H1 (cell line): ENCODE measurements at regions not wholly inside any gene's neighbourhood (a gene's known extent, or its start where the extent isn't known, plus 50 kb on each side); places are given as distances from the start of the nearest gene placed in this dataset.
A peak's percentile ranks its signal among the peaks of the same experiment; 100 is the strongest.

Source experiments
- CTCF ChIA-PET: fragments of 300-600 bp; sonication (Branson Sonifier 250); formaldehyde crosslinking; loops from one replicate; lab custom pipeline; 2021; ENCODE audit not compliant: partially characterized antibody; lab: Charles Lee
- POLR2A ChIA-PET: fragments of 300-600 bp; sonication (Branson Sonifier 250); formaldehyde crosslinking; loops from one replicate; lab custom pipeline; 2021; ENCODE audit warnings: inconsistent platforms; ENCODE audit not compliant: partially characterized antibody; lab: Charles Lee
- DNase-seq, 2 experiments: peaks; one replicate each; pipeline versions ENCODE4 v3.0.0 to v3.0.0-alpha.2; 2010 to 2022; ENCODE audit warnings: low spot score in 2 of 2, low read depth in 1 of 2, mixed read lengths in 1 of 2
- FAIRE-seq: peaks from 2 replicates; lab custom pipeline; 2011; peaks lifted over from hg19 to GRCh38; lab: Jason Lieb, UNC
- H2AFZ ChIP-seq: 2 replicates; pipeline ENCODE4 v1.8.1; 2012; ENCODE audit warnings: low read length, inconsistent platforms
- H2AK5ac ChIP-seq: 2 replicates; pipeline ENCODE4 v1.6.1; 2013; ENCODE audit warnings: low read depth, low read length
- H2BK120ac ChIP-seq: replicated peaks from 2 replicates; pipeline ENCODE3; 2013; ENCODE audit warnings: low read depth, low read length, inconsistent platforms
- H2BK12ac ChIP-seq: 2 replicates; pipeline ENCODE4 v1.6.1; 2013; ENCODE audit warnings: low read depth, low read length
- H2BK15ac ChIP-seq: 2 replicates; pipeline ENCODE4 v1.6.1; 2013; ENCODE audit warnings: low read length
- H2BK20ac ChIP-seq: 2 replicates; pipeline ENCODE4 v1.6.1; 2013; ENCODE audit warnings: low read length
- H2BK5ac ChIP-seq: 2 replicates; pipeline ENCODE4 v1.6.1; 2013; ENCODE audit warnings: low read depth, low read length
- H3K14ac ChIP-seq: 2 replicates; pipeline ENCODE4 v1.6.1; 2013; ENCODE audit warnings: inconsistent platforms; ENCODE audit not compliant: insufficient read length
- H3K18ac ChIP-seq: 2 replicates; pipeline ENCODE4 v1.6.1; 2013; ENCODE audit warnings: low read length; ENCODE audit errors: extremely low read depth
- H3K23ac ChIP-seq: 2 replicates; pipeline ENCODE4 v1.6.1; 2013; ENCODE audit warnings: inconsistent platforms; ENCODE audit not compliant: insufficient read length
- H3K23me2 ChIP-seq: 2 replicates; pipeline ENCODE4 v1.6.1; 2013; ENCODE audit warnings: low read depth, low read length
- H3K27ac ChIP-seq: 2 replicates; pipeline ENCODE4 v1.6.1; 2011; ENCODE audit warnings: low read depth, low read length, inconsistent platforms
- H3K27me3 ChIP-seq, 4 experiments: replicated peaks in 1 of 4; 1 replicate in 1 of 4; 2 replicates in 3 of 4; pipeline versions ENCODE4 v1.6.1 to v1.8.1; 2011 to 2013; ENCODE audit warnings: low read length in 3 of 4, mild to moderate bottlenecking in 3 of 4, inconsistent platforms in 2 of 4, mixed read lengths in 2 of 4, moderate library complexity in 1 of 4; ENCODE audit not compliant: control insufficient read depth in 3 of 4, insufficient read depth in 3 of 4; ENCODE audit errors: extremely low read depth in 1 of 4
- H3K36me3 ChIP-seq, 4 experiments: 2 replicates each; pipeline versions ENCODE4 v1.6.1 to v1.8.1; 2011 to 2013; ENCODE audit warnings: mild to moderate bottlenecking in 4 of 4, low read length in 3 of 4, moderate library complexity in 2 of 4, control low read depth in 1 of 4, inconsistent platforms in 1 of 4; ENCODE audit not compliant: insufficient read depth in 4 of 4, control insufficient read depth in 2 of 4
- H3K4ac ChIP-seq: replicated peaks from 2 replicates; pipeline ENCODE3; 2013; ENCODE audit warnings: low read length, low read depth, mixed read lengths, inconsistent platforms; ENCODE audit not compliant: insufficient read length
- H3K4me1 ChIP-seq, 4 experiments: replicated peaks in 1 of 4; 1 replicate in 1 of 4; 2 replicates in 3 of 4; pipeline versions ENCODE4 v1.6.1 to v1.8.1; 2011 to 2013; ENCODE audit warnings: low read length in 3 of 4, inconsistent platforms in 2 of 4, mixed read lengths in 1 of 4; ENCODE audit not compliant: insufficient read depth in 4 of 4, control insufficient read depth in 3 of 4
- H3K4me2 ChIP-seq, 2 experiments: 2 replicates each; pipeline versions ENCODE4 v1.6.1 to v1.8.1; 2011 to 2013; ENCODE audit warnings: low read depth in 2 of 2, low read length in 2 of 2, control low read depth in 1 of 2, inconsistent platforms in 1 of 2, mild to moderate bottlenecking in 1 of 2; ENCODE audit not compliant: insufficient read depth in 1 of 2
- H3K4me3 ChIP-seq, 4 experiments: fragments of 200-600, 300-600 bp in 1 of 4; sonication (generic), shearing (Covaris generic), sonication (Bioruptor Twin) in 1 of 4; 2 replicates each; pipeline versions ENCODE4 v1.5.1 to v1.8.1; 2011 to 2016; ENCODE audit warnings: low read length in 4 of 4, low read depth in 3 of 4, control low read depth in 2 of 4, inconsistent platforms in 2 of 4, mild to moderate bottlenecking in 2 of 4, mixed read lengths in 1 of 4, moderate library complexity in 1 of 4; ENCODE audit not compliant: insufficient read depth in 2 of 4; ENCODE audit errors: extremely low read depth in 1 of 4
- H3K56ac ChIP-seq: replicated peaks from 2 replicates; pipeline ENCODE3; 2013; ENCODE audit warnings: low read depth, mild to moderate bottlenecking, mixed read lengths, low read length, inconsistent platforms; ENCODE audit not compliant: insufficient read length
- H3K79me1 ChIP-seq: 2 replicates; pipeline ENCODE4 v1.6.1; 2013; ENCODE audit warnings: low read depth, low read length, control low read depth
- H3K79me2 ChIP-seq, 2 experiments: 2 replicates each; pipeline versions ENCODE4 v1.6.1 to v1.8.1; 2012 to 2013; ENCODE audit warnings: low read length in 2 of 2, mild to moderate bottlenecking in 2 of 2, inconsistent platforms in 1 of 2; ENCODE audit not compliant: insufficient read depth in 2 of 2, control insufficient read depth in 1 of 2
- H3K9ac ChIP-seq, 4 experiments: replicated peaks in 1 of 4; 1 replicate in 1 of 4; 2 replicates in 3 of 4; pipeline versions ENCODE4 v1.6.1 to v1.8.1; 2011 to 2013; ENCODE audit warnings: low read depth in 3 of 4, low read length in 3 of 4, control low read depth in 2 of 4, mild to moderate bottlenecking in 2 of 4, moderate library complexity in 2 of 4, inconsistent platforms in 1 of 4; ENCODE audit errors: extremely low read depth in 1 of 4
- H3K9me3 ChIP-seq, 2 experiments: 2 replicates each; pipeline versions ENCODE4 v1.6.1 to v1.8.1; 2012 to 2013; ENCODE audit warnings: mild to moderate bottlenecking in 2 of 2, moderate library complexity in 2 of 2, control low read depth in 1 of 2, inconsistent platforms in 1 of 2, low read depth in 1 of 2, low read length in 1 of 2, mixed read lengths in 1 of 2; ENCODE audit not compliant: insufficient read depth in 2 of 2
- H4K20me1 ChIP-seq, 2 experiments: replicated peaks in 1 of 2; 2 replicates each; pipeline versions ENCODE3 to v1.8.1; 2011 to 2013; ENCODE audit warnings: inconsistent platforms in 2 of 2, low read length in 2 of 2, mild to moderate bottlenecking in 1 of 2; ENCODE audit not compliant: insufficient read depth in 2 of 2, control insufficient read depth in 1 of 2
- H4K5ac ChIP-seq: 2 replicates; pipeline ENCODE4 v1.6.1; 2013; ENCODE audit warnings: low read length, low read depth, mixed read lengths, inconsistent platforms; ENCODE audit not compliant: insufficient read length
- H4K8ac ChIP-seq: 2 replicates; pipeline ENCODE4 v1.8.0; 2013; ENCODE audit warnings: mild to moderate bottlenecking, moderate library complexity, low read length, inconsistent platforms; ENCODE audit not compliant: insufficient read depth; ENCODE audit errors: extremely low read depth
- H4K91ac ChIP-seq: replicated peaks from 2 replicates; pipeline ENCODE3; 2013; ENCODE audit warnings: low read length, mixed read lengths, inconsistent platforms; ENCODE audit not compliant: insufficient read length
- CHD1 ChIP-seq: IDR thresholded peaks from 2 replicates; pipeline ENCODE4 v1.6.1; 2012; ENCODE audit warnings: low read depth, low read length, improper control_type of control experiment
- CREB1 ChIP-seq: IDR thresholded peaks from 2 replicates; pipeline ENCODE4 v1.6.1; 2012; ENCODE audit warnings: inconsistent platforms
- HDAC2 ChIP-seq, 2 experiments: fragments of 300-600 bp in 1 of 2; sonication (generic) in 1 of 2; IDR thresholded peaks; 2 replicates each; pipeline ENCODE4 v1.6.1; 2011 to 2012; ENCODE audit warnings: low read depth in 2 of 2, low read length in 2 of 2, mild to moderate bottlenecking in 2 of 2, moderate library complexity in 2 of 2, borderline replicate concordance in 1 of 2, inconsistent platforms in 1 of 2
- KDM4A ChIP-seq: IDR thresholded peaks from one replicate; pipeline ENCODE4 v1.7.1; 2012; ENCODE audit warnings: low read depth, mild to moderate bottlenecking, moderate library complexity, low read length, inconsistent platforms; ENCODE audit not compliant: severe bottlenecking
- RFX5 ChIP-seq: IDR thresholded peaks from 2 replicates; pipeline ENCODE4 v1.6.1; 2011; ENCODE audit warnings: low read depth, low read length, improper control_type of control experiment, borderline replicate concordance
- WGBS, 2 experiments: shearing (Covaris generic) in 1 of 2; methylation state at CpG; one replicate each; pipeline versions ENCODE4 v1.1.6 to v1.1.7; 2013 to 2015; ENCODE audit warnings: low lambda C conversion rate in 2 of 2, mixed read lengths in 2 of 2, inconsistent platforms in 1 of 2, low coverage in 1 of 2, missing lambda C conversion rate in 1 of 2; ENCODE audit not compliant: insufficient replicate concordance in 2 of 2, insufficient coverage in 1 of 2, insufficient read length in 1 of 2; ENCODE audit errors: extremely low coverage in 1 of 2, missing lambda C conversion rate in 1 of 2; 5-methylcytosine and 5-hydroxymethylcytosine counted together

DNA sequence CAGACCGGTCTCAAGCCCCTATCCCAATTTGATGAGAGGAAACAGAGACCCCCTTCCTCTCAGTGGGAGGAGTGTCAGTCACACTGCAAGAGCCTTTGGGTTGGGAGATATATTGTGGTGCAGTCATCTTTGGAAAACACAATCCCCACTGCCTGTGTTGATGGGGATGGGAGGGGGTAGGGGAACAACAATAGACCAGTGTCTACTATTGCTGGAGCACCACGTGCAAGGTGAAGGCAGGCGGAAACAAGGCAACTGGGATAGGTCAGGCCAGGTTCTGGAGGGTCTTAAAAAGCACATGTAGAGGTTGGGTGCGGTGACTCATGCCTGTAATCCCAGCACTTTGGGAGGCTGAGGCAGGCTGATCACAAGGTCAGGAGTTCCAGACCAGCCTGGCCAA is 127.9 kb downstream of the ZFP36L2 start:
- Histone ChIP-seq H3K79me2 (no peaks in the 10 kb centered on the region), H3K4me3 (no peak overlapping the region), H4K91ac (no peak overlapping the region), H2BK12ac (no peak overlapping the region), H3K4ac (no peak overlapping the region), H3K4me1 (peaks cover 0 to 23% (median 14%) of the 10 kb centered on the region in 4 experiments; a peak in 5 of 7 replicates), H2BK120ac (no peak overlapping the region), H4K5ac (no peak overlapping the region), H3K18ac (0 out of 2 replicates have a peak overlapping the region, but pooled peaks have one; percentile 38), H2BK5ac (no peak overlapping the region), H3K23ac (no peak overlapping the region), H2BK20ac (peak overlapping the region; percentile 87; the same call in 1 of the 2 replicates), H3K79me1 (no peaks in the 10 kb centered on the region; the same call in 1 of the 2 replicates), H3K9ac (no peak overlapping the region), H3K56ac (no peak overlapping the region), H2AK5ac (no peak overlapping the region), H3K9me3 (peaks cover 0 to 3% of the 10 kb centered on the region in 2 experiments; a peak in 1 of 4 replicates), H3K4me2 (no peak overlapping the region), H4K8ac (no peak overlapping the region), H2AFZ (no peak overlapping the region), H3K36me3 (no peaks in the 10 kb centered on the region), H4K20me1 (no peaks in the 10 kb centered on the region), H3K27ac (no peak overlapping the region), H3K27me3 (peaks cover 0 to 16% (median 6%) of the 10 kb centered on the region in 4 experiments; a peak in 4 of 7 replicates), H3K14ac (no peak overlapping the region), H2BK15ac (no peak overlapping the region), H3K23me2 (no peaks in the 10 kb centered on the region; the same call in 1 of the 2 replicates)
- TF ChIP-seq HDAC2 (IDR thresholded peaks at IDR 0.05; ENCODE audit: borderline replicate concordance in 1 of 2, low read depth in 2 of 2, low read length in 2 of 2) (no peak), CREB1 (no peak), KDM4A (no peak), RFX5 (no peak), CHD1 (no peak)
- FAIRE-seq (no peak), DNase-seq (no peak)
- ChIA-PET CTCF (interaction anchor here (0.6 to 1.7 kb wide), 5 partner anchors 23 to 165 kb away, joined by 3 to 4 read pairs (median 4); no protein-coding TSS in a partner anchor), POLR2A (interaction anchor here (1.0 kb wide), 1 partner anchor 17 kb away, joined by 3 read pairs; no protein-coding TSS in a partner anchor)
- 95% methylated on average over 4 of the region's 4 CpGs; no CpG with 5 or more reads in 1 of the 2 experiments for WGBS, 2 experiments
